ENCODE measurements at regions not wholly inside any gene's neighbourhood (a gene's known extent, or its start where the extent isn't known, plus 50 kb on each side); places are given as distances from the start of the nearest gene placed in this dataset.
"Not testable (repeated sequence)": the region's sequence is repeated elsewhere in the genome, so short reads cannot be mapped to it uniquely, and the experiment has no call there.

GRCh38 chr2:53028746-53029423, 738.7 kb upstream of the CHAC2 start:
- TF ChIP-seq CTCF (IDR thresholded peaks at IDR 0.05 in 4 of 5, conservative IDR thresholded peaks at IDR 0.05 in 1 of 5) (no peak), POLR2A (IDR thresholded peaks at IDR 0.05) (no peak)
- no peak overlapping the region for H3K27ac ChIP-seq
- no peaks in the 10 kb centered on the region for H3K27me3 ChIP-seq
- no peaks in the 10 kb centered on the region for H3K9me3 ChIP-seq
- DNase-seq (no peak), ATAC-seq (no peak)
- H3K4me3 ChIP-seq = no peak overlapping the region
- H3K4me1 ChIP-seq = no peaks in the 10 kb centered on the region
- intact Hi-C loops (cut with DNase I; ENCODE audit: low total_unique reads) = no loop called here
- H3K36me3 ChIP-seq = no peaks in the 10 kb centered on the region
- in situ Hi-C loops (cut with MboI; ENCODE audit: low sequenced_read_pairs in 4 of 4) = no loop called here

GRCh38 chr2:53028225-53028624, 739.4 kb upstream of the CHAC2 start:
- no peak for TF ChIP-seq CTCF (IDR thresholded peaks at IDR 0.05 in 4 of 5, conservative IDR thresholded peaks at IDR 0.05 in 1 of 5)
- TF ChIP-seq POLR2A (IDR thresholded peaks at IDR 0.05) = no peak
- no peak overlapping the region for H3K4me3 ChIP-seq
- in situ Hi-C loops (cut with MboI; ENCODE audit: low sequenced_read_pairs in 4 of 4) = no loop called here
- H3K27ac ChIP-seq = no peak overlapping the region
- H3K27me3 ChIP-seq = no peaks in the 10 kb centered on the region
- DNase-seq (no peak), ATAC-seq (no peak)
- H3K9me3 ChIP-seq = no peaks in the 10 kb centered on the region
- H3K36me3 ChIP-seq = no peaks in the 10 kb centered on the region
- H3K4me1 ChIP-seq = no peaks in the 10 kb centered on the region
- intact Hi-C loops (cut with DNase I; ENCODE audit: low total_unique reads) = no loop called here

GRCh38 chr2:53022248-53022647, 745.4 kb upstream of the CHAC2 start:
- H3K4me3 ChIP-seq; in situ Hi-C loops (cut with MboI; ENCODE audit: low sequenced_read_pairs in 4 of 4); ATAC-seq; H3K27ac ChIP-seq; DNase-seq; H3K9me3 ChIP-seq; H3K4me1 ChIP-seq; H3K27me3 ChIP-seq; intact Hi-C loops (cut with DNase I; ENCODE audit: low total_unique reads); H3K36me3 ChIP-seq: not testable (repeated sequence)

- ATAC-seq (no peak), DNase-seq (no peak)
- TF ChIP-seq POLR2A (IDR thresholded peaks at IDR 0.05) = no peak
- no peak for TF ChIP-seq CTCF (IDR thresholded peaks at IDR 0.05 in 4 of 5, conservative IDR thresholded peaks at IDR 0.05 in 1 of 5)
- no peaks in the 10 kb centered on the region for H3K9me3 ChIP-seq
- H3K4me3 ChIP-seq = no peak overlapping the region
- H3K27ac ChIP-seq = no peak overlapping the region
- in situ Hi-C loops (cut with MboI; ENCODE audit: low sequenced_read_pairs in 4 of 4) = no loop called here
- no peaks in the 10 kb centered on the region for H3K4me1 ChIP-seq
- no peaks in the 10 kb centered on the region for H3K27me3 ChIP-seq
- intact Hi-C loops (cut with DNase I; ENCODE audit: low total_unique reads) = no loop called here
- H3K36me3 ChIP-seq = no peaks in the 10 kb centered on the region
Observed at GRCh38 chr2:53021828-53022227, 745.8 kb upstream of the CHAC2 start.

GRCh38 chr2:53021292-53021691, 746.3 kb upstream of the CHAC2 start:
- in situ Hi-C loops (cut with MboI; ENCODE audit: low sequenced_read_pairs in 4 of 4) = no loop called here
- Histone ChIP-seq H3K27me3 (no peaks in the 10 kb centered on the region), H3K9me3 (no peaks in the 10 kb centered on the region), H3K4me1 (no peaks in the 10 kb centered on the region), H3K27ac (no peak overlapping the region), H3K4me3 (no peak overlapping the region), H3K36me3 (no peaks in the 10 kb centered on the region)
- no peak for DNase-seq
- no peak for ATAC-seq
- no peak for TF ChIP-seq CTCF (IDR thresholded peaks at IDR 0.05 in 4 of 5, conservative IDR thresholded peaks at IDR 0.05 in 1 of 5)
- TF ChIP-seq POLR2A (IDR thresholded peaks at IDR 0.05) = no peak
- intact Hi-C loops (cut with DNase I; ENCODE audit: low total_unique reads) = no loop called here

All from gastrocnemius medialis (tissue), 4 donors.